Breast epithelium (tissue), 4 donors: ENCODE measurements at regions not wholly inside any gene's neighbourhood (a gene's known extent, or its start where the extent isn't known, plus 50 kb on each side); places are given as distances from the start of the nearest gene placed in this dataset.
A peak's percentile ranks its signal among the peaks of the same experiment; 100 is the strongest.

ENCODE experiments used
- DNase-seq, 2 donors: peaks; one replicate each; pipeline ENCODE4 v3.0.0-alpha.2; 2019; ENCODE audit warnings: low spot score in 2 of 2
- H3K27ac ChIP-seq, 2 donors: fragments of 200-600 bp; sonication (generic) in 1 of 2; one replicate each; pipeline ENCODE4 v1.5.1; 2016 to 2019; ENCODE audit warnings: mild to moderate bottlenecking in 1 of 2
- H3K27me3 ChIP-seq, 2 donors: fragments of 200-600 bp; sonication (generic) in 1 of 2; one replicate each; pipeline versions ENCODE4 v1.5.1 to v1.6.0; 2017 to 2019; ENCODE audit warnings: control low read depth in 1 of 2, mild to moderate bottlenecking in 1 of 2
- H3K36me3 ChIP-seq: fragments of 200-600 bp; one replicate; pipeline ENCODE4 v1.5.1; 2019
- H3K4me1 ChIP-seq, 2 donors: fragments of 200-600 bp; sonication (generic); one replicate each; pipeline ENCODE4 v1.5.1; 2016 to 2019; ENCODE audit warnings: control low read depth in 1 of 2
- H3K4me3 ChIP-seq, 3 donors: fragments of 200-600 bp; sonication (generic); 1 replicate in 2 of 3; 2 replicates in 1 of 3; pipeline ENCODE4 v1.5.1; 2016 to 2019; ENCODE audit warnings: mild to moderate bottlenecking in 3 of 3, moderate library complexity in 2 of 3
- H3K9me3 ChIP-seq, 2 donors: fragments of 200-600 bp; sonication (generic) in 1 of 2; one replicate each; pipeline ENCODE4 v1.5.1; 2016 to 2019; ENCODE audit warnings: control low read depth in 1 of 2
- CTCF ChIP-seq, 3 donors: fragments of 450-650 bp; IDR thresholded peaks; one replicate each; pipeline ENCODE4 v1.5.1; 2016 to 2017; ENCODE audit warnings: antibody characterized with exemption in 3 of 3, mild to moderate bottlenecking in 3 of 3, moderate library complexity in 3 of 3
- POLR2A ChIP-seq: fragments of 450-650 bp; IDR thresholded peaks from one replicate; pipeline ENCODE4 v1.6.1; 2016; ENCODE audit warnings: antibody characterized with exemption, mild to moderate bottlenecking, moderate library complexity
- POLR2AphosphoS5 ChIP-seq, 3 donors: sonication (generic); formaldehyde crosslinking; IDR thresholded peaks; one replicate each; pipeline ENCODE4 v1.6.1; 2017; ENCODE audit warnings: antibody characterized with exemption in 3 of 3
- intact Hi-C: fragments of 100-400 bp; cut with DNase I; formaldehyde crosslinking; loops from one replicate; pipeline ENCODE4 v1.15.1; 2023; ENCODE audit warnings: low total_unique reads

GRCh38 chr17:71458322-71458721, 662.5 kb upstream of the SOX9 start:
- no peaks in the 10 kb centered on the region for H3K36me3 ChIP-seq
- no peak overlapping the region for H3K4me3 ChIP-seq
- H3K27ac ChIP-seq: no peak overlapping the region
- TF ChIP-seq POLR2A: no peak
- TF ChIP-seq POLR2AphosphoS5 (IDR thresholded peaks at IDR 0.05): no peak
- no peaks in the 10 kb centered on the region for H3K27me3 ChIP-seq
- H3K9me3 ChIP-seq: no peaks in the 10 kb centered on the region
- intact Hi-C loops: no loop called here
- H3K4me1 ChIP-seq: no peaks in the 10 kb centered on the region
- no peak for DNase-seq

- no peak for DNase-seq
- H3K4me3 ChIP-seq: no peak overlapping the region
- no peak for TF ChIP-seq POLR2A
- TF ChIP-seq CTCF (IDR thresholded peaks at IDR 0.05): no peak
- no peak for TF ChIP-seq POLR2AphosphoS5 (IDR thresholded peaks at IDR 0.05)
- intact Hi-C loops: no loop called here
- no peaks in the 10 kb centered on the region for H3K9me3 ChIP-seq
- no peaks in the 10 kb centered on the region for H3K4me1 ChIP-seq
- no peak overlapping the region for H3K27ac ChIP-seq
- H3K27me3 ChIP-seq: no peaks in the 10 kb centered on the region
- H3K36me3 ChIP-seq: no peaks in the 10 kb centered on the region
These were observed 659.9 kb upstream of the SOX9 start for GRCh38 chr17:71460943-71461342.

- intact Hi-C loops: no loop called here
- Histone ChIP-seq H3K9me3 (no peaks in the 10 kb centered on the region), H3K27ac (no peak overlapping the region), H3K4me3 (no peak overlapping the region), H3K36me3 (no peaks in the 10 kb centered on the region), H3K4me1 (no peaks in the 10 kb centered on the region), H3K27me3 (no peaks in the 10 kb centered on the region)
- no peak for DNase-seq
- TF ChIP-seq POLR2AphosphoS5 (IDR thresholded peaks at IDR 0.05): no peak
- TF ChIP-seq POLR2A: no peak
- TF ChIP-seq CTCF (IDR thresholded peaks at IDR 0.05): no peak
These were observed 659.2 kb upstream of the SOX9 start for GRCh38 chr17:71461498-71462169.

- no peak for TF ChIP-seq CTCF (IDR thresholded peaks at IDR 0.05)
- TF ChIP-seq POLR2A: no peak
- no peak for TF ChIP-seq POLR2AphosphoS5 (IDR thresholded peaks at IDR 0.05)
- Histone ChIP-seq H3K27me3 (no peaks in the 10 kb centered on the region), H3K36me3 (no peaks in the 10 kb centered on the region), H3K4me1 (no peaks in the 10 kb centered on the region), H3K27ac (peak overlapping the region; percentile 74 to 76), H3K4me3 (no peak overlapping the region), H3K9me3 (no peaks in the 10 kb centered on the region)
- intact Hi-C loops: no loop called here
- DNase-seq: no peak
These were observed 656.6 kb upstream of the SOX9 start for GRCh38 chr17:71464241-71464640.

GRCh38 chr17:71464751-71465150, 656.1 kb upstream of the SOX9 start:
- no peaks in the 10 kb centered on the region for H3K36me3 ChIP-seq
- H3K27ac ChIP-seq: peak overlapping the region; percentile 74 to 76
- no peaks in the 10 kb centered on the region for H3K27me3 ChIP-seq
- TF ChIP-seq POLR2A: no peak
- TF ChIP-seq POLR2AphosphoS5 (IDR thresholded peaks at IDR 0.05): no peak
- no peak for TF ChIP-seq CTCF (IDR thresholded peaks at IDR 0.05)
- intact Hi-C loops: no loop called here
- DNase-seq: no peak
- no peak overlapping the region for H3K4me3 ChIP-seq
- H3K9me3 ChIP-seq: no peaks in the 10 kb centered on the region
- no peaks in the 10 kb centered on the region for H3K4me1 ChIP-seq
